Psoas muscle (tissue), 7 donors: ENCODE measurements at regions not wholly inside any gene's neighbourhood (a gene's known extent, or its start where the extent isn't known, plus 50 kb on each side); places are given as distances from the start of the nearest gene placed in this dataset.
A peak's percentile ranks its signal among the peaks of the same experiment; 100 is the strongest.

ENCODE experiments used
- ATAC-seq, 4 donors: fragments of 200-7000 bp; cut with Tn5 transposase; one replicate each; pipeline ENCODE4 v1.9.1; 2020; ENCODE audit warnings: moderate library complexity in 3 of 4, mild to moderate bottlenecking in 2 of 4
- DNase-seq, 2 donors: peaks; one replicate each; pipeline ENCODE4 v3.0.0-alpha.2; 2020
- H3K27ac ChIP-seq: fragments of 200-600 bp; one replicate; pipeline ENCODE4 v1.8.0; 2022
- H3K27me3 ChIP-seq, 3 donors: fragments of 200-600 bp in 1 of 3; one replicate each; pipeline versions ENCODE4 v1.6.1 to v1.8.0; 2013 to 2022; ENCODE audit warnings: low read length in 2 of 3, mild to moderate bottlenecking in 2 of 3, moderate library complexity in 1 of 3; ENCODE audit not compliant: insufficient read depth in 3 of 3
- H3K36me3 ChIP-seq, 2 donors: fragments of 200-600 bp in 1 of 2; one replicate each; pipeline versions ENCODE4 v1.6.1 to v1.8.0; 2013 to 2022; ENCODE audit warnings: low read depth in 1 of 2, mild to moderate bottlenecking in 1 of 2, moderate library complexity in 1 of 2; ENCODE audit not compliant: insufficient read depth in 1 of 2
- H3K4me1 ChIP-seq: fragments of 200-600 bp; one replicate; pipeline ENCODE4 v1.8.0; 2022
- H3K4me3 ChIP-seq: fragments of 200-600 bp; one replicate; pipeline ENCODE4 v1.8.0; 2022; ENCODE audit warnings: mild to moderate bottlenecking
- H3K9me3 ChIP-seq: fragments of 200-600 bp; one replicate; pipeline ENCODE4 v1.8.0; 2022
- WGBS, 3 donors: extraction: QIAGEN DNeasy Blood & Tissue Kit; methylation state at CpG; one replicate each; pipeline versions ENCODE4 v1.1.6 to v1.1.7; 2013; 5-methylcytosine and 5-hydroxymethylcytosine counted together
- intact Hi-C, 2 donors: fragments of 100-400 bp; cut with DNase I; formaldehyde crosslinking; loops; one replicate each; pipeline versions ENCODE4 v1.11.0 to v1.14.2; 2022
- TF ChIP-seq, protein P1 (sequence below): fragments of 200-600 bp; IDR thresholded peaks from one replicate; pipeline ENCODE4 v1.8.0; 2022; ENCODE audit warnings: antibody characterized with exemption
- donor health status: healthy with polysubstance abuse.
- donor health status: DM: no; HTN: no; CAD: no; lungs with moderate emphysema.
- donor health status: Bipolar disorder and iron deficiency.
- donor health status: healthy.
- donor health status: DM: yes; HTN: yes; CAD: no.
- donor health status: DM: no; HTN: no; CAD: no.
- donor health status: DM: yes; HTN: yes; CAD: no.

GRCh38 chr15:31461375-31461774 lies 134.7 kb downstream of the KLF13 start:
- intact Hi-C loops: no loop called here
- Histone ChIP-seq H3K4me3 (no peak overlapping the region), H3K27ac (no peak overlapping the region), H3K4me1 (no peaks in the 10 kb centered on the region), H3K27me3 (no peaks in the 10 kb centered on the region), H3K36me3 (no peaks in the 10 kb centered on the region), H3K9me3 (no peaks in the 10 kb centered on the region)
- 68 to 85% (median 69%) methylated on average over 5 of the region's 5 CpGs for WGBS, 3 donors
- DNase-seq (no peak), ATAC-seq (peak in 3 of 4 donors; percentile 54 to 82 (median 67))
- TF ChIP-seq, protein P1, sequence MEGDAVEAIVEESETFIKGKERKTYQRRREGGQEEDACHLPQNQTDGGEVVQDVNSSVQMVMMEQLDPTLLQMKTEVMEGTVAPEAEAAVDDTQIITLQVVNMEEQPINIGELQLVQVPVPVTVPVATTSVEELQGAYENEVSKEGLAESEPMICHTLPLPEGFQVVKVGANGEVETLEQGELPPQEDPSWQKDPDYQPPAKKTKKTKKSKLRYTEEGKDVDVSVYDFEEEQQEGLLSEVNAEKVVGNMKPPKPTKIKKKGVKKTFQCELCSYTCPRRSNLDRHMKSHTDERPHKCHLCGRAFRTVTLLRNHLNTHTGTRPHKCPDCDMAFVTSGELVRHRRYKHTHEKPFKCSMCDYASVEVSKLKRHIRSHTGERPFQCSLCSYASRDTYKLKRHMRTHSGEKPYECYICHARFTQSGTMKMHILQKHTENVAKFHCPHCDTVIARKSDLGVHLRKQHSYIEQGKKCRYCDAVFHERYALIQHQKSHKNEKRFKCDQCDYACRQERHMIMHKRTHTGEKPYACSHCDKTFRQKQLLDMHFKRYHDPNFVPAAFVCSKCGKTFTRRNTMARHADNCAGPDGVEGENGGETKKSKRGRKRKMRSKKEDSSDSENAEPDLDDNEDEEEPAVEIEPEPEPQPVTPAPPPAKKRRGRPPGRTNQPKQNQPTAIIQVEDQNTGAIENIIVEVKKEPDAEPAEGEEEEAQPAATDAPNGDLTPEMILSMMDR: no peak

- TF ChIP-seq, protein P1: no peak
- H3K27me3 ChIP-seq: no peaks in the 10 kb centered on the region
- no peaks in the 10 kb centered on the region for H3K4me1 ChIP-seq
- no peak overlapping the region for H3K27ac ChIP-seq
- H3K4me3 ChIP-seq: no peak overlapping the region
- peak; percentile 49 to 71 (median 64) for ATAC-seq
- H3K36me3 ChIP-seq: no peaks in the 10 kb centered on the region
- WGBS, 3 donors: 46 to 54% (median 54%) methylated on average over 9 of the region's 9 CpGs
- intact Hi-C loops: no loop called here
- H3K9me3 ChIP-seq: no peaks in the 10 kb centered on the region
- DNase-seq: no peak
Observed at GRCh38 chr15:31461911-31462480, 135.4 kb downstream of the KLF13 start.

GRCh38 chr15:31463521-31464102 lies 137.0 kb downstream of the KLF13 start:
- H3K4me1 ChIP-seq: no peaks in the 10 kb centered on the region
- ATAC-seq (no peak), DNase-seq (no peak)
- TF ChIP-seq, protein P1: no peak
- no peaks in the 10 kb centered on the region for H3K9me3 ChIP-seq
- H3K4me3 ChIP-seq: no peak overlapping the region
- H3K36me3 ChIP-seq: no peaks in the 10 kb centered on the region
- no peaks in the 10 kb centered on the region for H3K27me3 ChIP-seq
- no peak overlapping the region for H3K27ac ChIP-seq
- 72 to 82% (median 77%) methylated on average over 8 of the region's 8 CpGs for WGBS, 3 donors
- intact Hi-C loops: no loop called here

GRCh38 chr15:31464216-31465082 lies 137.8 kb downstream of the KLF13 start:
- no peak for DNase-seq
- TF ChIP-seq, protein P1: no peak
- Histone ChIP-seq H3K4me1 (no peaks in the 10 kb centered on the region), H3K4me3 (no peak overlapping the region), H3K27me3 (no peaks in the 10 kb centered on the region), H3K36me3 (no peaks in the 10 kb centered on the region), H3K9me3 (no peaks in the 10 kb centered on the region), H3K27ac (no peak overlapping the region)
- ATAC-seq: peak in 1 of 4 donors; percentile 33
- WGBS, 3 donors: 67 to 72% (median 68%) methylated on average over 13 of the region's 13 CpGs
- intact Hi-C loops: no loop called here
